ENCODE measurements at regions not wholly inside any gene's neighbourhood (a gene's known extent, or its start where the extent isn't known, plus 50 kb on each side); places are given as distances from the start of the nearest gene placed in this dataset.

GRCh38 chr9:13478639-13479038 is 199.1 kb upstream of the MPDZ start:
- Histone ChIP-seq H3K4me1 (ENCODE audit: control insufficient read depth, insufficient read depth, low read length) (no peaks in the 10 kb centered on the region), H3K9me3 (replicated peaks; ENCODE audit: control insufficient read depth, insufficient read depth, low read length) (no peaks in the 10 kb centered on the region), H3K79me2 (ENCODE audit: control insufficient read depth, insufficient read depth, low read length) (no peaks in the 10 kb centered on the region), H3K9ac (ENCODE audit: control insufficient read depth, insufficient read depth, low read length) (no peak overlapping the region), H3K4me2 (ENCODE audit: control insufficient read depth, insufficient read depth) (no peak overlapping the region), H2AFZ (ENCODE audit: control insufficient read depth, low read depth, low read length) (no peak overlapping the region), H3K4me3 (no peak overlapping the region), H4K20me1 (ENCODE audit: control insufficient read depth, insufficient read depth) (no peaks in the 10 kb centered on the region), H3K27ac (ENCODE audit: control insufficient read depth, insufficient read depth) (no peak overlapping the region), H3K36me3 (ENCODE audit: control insufficient read depth in 2 of 2, insufficient read depth in 2 of 2, low read length in 1 of 2) (no peaks in the 10 kb centered on the region), H3K27me3 (replicated peaks in 1 of 2; ENCODE audit: control insufficient read depth in 2 of 2, insufficient read depth in 2 of 2, low read length in 1 of 2) (no peaks in the 10 kb centered on the region)
- no TSS peak for BruUV-seq (replicated peaks)
- TF ChIP-seq, protein P1, sequence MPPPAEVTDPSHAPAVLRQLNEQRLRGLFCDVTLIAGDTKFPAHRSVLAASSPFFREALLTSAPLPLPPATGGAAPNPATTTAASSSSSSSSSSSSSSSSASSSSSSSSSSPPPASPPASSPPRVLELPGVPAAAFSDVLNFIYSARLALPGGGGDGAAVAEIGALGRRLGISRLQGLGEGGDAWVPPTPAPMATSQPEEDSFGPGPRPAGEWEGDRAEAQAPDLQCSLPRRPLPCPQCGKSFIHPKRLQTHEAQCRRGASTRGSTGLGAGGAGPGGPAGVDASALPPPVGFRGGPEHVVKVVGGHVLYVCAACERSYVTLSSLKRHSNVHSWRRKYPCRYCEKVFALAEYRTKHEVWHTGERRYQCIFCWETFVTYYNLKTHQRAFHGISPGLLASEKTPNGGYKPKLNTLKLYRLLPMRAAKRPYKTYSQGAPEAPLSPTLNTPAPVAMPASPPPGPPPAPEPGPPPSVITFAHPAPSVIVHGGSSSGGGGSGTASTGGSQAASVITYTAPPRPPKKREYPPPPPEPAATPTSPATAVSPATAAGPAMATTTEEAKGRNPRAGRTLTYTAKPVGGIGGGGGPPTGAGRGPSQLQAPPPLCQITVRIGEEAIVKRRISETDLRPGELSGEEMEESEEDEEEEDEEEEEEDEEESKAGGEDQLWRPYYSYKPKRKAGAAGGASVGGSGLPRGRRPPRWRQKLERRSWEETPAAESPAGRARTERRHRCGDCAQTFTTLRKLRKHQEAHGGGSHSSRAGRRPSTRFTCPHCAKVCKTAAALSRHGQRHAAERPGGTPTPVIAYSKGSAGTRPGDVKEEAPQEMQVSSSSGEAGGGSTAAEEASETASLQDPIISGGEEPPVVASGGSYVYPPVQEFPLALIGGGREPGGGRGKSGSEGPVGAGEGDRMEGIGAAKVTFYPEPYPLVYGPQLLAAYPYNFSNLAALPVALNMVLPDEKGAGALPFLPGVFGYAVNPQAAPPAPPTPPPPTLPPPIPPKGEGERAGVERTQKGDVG (CRISPR knock-in tag; IDR thresholded peaks at IDR 0.05), result no peak
- TF ChIP-seq NRF1 (conservative IDR thresholded peaks at IDR 0.05; ENCODE audit: low read depth, low read length) (no peak), IRF4 (IDR thresholded peaks at IDR 0.05; ENCODE audit: low read depth, low read length) (no peak), RAD21 (IDR thresholded peaks at IDR 0.05; ENCODE audit: insufficient read depth, low read depth, low read length) (no peak), PML (IDR thresholded peaks at IDR 0.05; ENCODE audit: low read length) (no peak), MAX (IDR thresholded peaks at IDR 0.05; ENCODE audit: low read depth, low read length) (no peak), ESRRA (IDR thresholded peaks at IDR 0.05; ENCODE audit: low read length) (no peak), NR2F1 (conservative IDR thresholded peaks at IDR 0.05) (no peak), IKZF2 (IDR thresholded peaks at IDR 0.05) (no peak), NFYA (IDR thresholded peaks at IDR 0.05; ENCODE audit: borderline replicate concordance, low read depth, low read length) (no peak)
- TF ChIP-seq, protein P2, sequence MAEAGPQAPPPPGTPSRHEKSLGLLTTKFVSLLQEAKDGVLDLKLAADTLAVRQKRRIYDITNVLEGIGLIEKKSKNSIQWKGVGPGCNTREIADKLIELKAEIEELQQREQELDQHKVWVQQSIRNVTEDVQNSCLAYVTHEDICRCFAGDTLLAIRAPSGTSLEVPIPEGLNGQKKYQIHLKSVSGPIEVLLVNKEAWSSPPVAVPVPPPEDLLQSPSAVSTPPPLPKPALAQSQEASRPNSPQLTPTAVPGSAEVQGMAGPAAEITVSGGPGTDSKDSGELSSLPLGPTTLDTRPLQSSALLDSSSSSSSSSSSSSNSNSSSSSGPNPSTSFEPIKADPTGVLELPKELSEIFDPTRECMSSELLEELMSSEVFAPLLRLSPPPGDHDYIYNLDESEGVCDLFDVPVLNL (IDR thresholded peaks at IDR 0.05; ENCODE audit: low read depth, low read length), result no peak
- CTCF ChIA-PET, result no interaction called here
- SMC1A ChIA-PET (ENCODE audit: uncharacterized antibody, unreplicated experiment), result interaction anchor here (0.5 kb wide), 1 partner anchor 18 kb away, joined by 3 read pairs; no protein-coding TSS in a partner anchor
- 0% methylated on average over 1 of the region's 1 CpG for WGBS (ENCODE audit: insufficient coverage, insufficient replicate concordance, low lambda C conversion rate, missing lambda C conversion rate)
- FAIRE-seq (no peak), DNase-seq (ENCODE audit: low read depth, low spot score) (no peak), ATAC-seq (no peak)
- in situ Hi-C loops (cut with MboI), result no loop called here
- intact Hi-C loops (cut with micrococcal nuclease; ENCODE audit: unreplicated experiment), result no loop called here
- RAD21 ChIA-PET (ENCODE audit: unreplicated experiment), result no interaction called here
- POLR2A ChIA-PET, result no interaction called here
